ENCODE measurements at regions not wholly inside any gene's neighbourhood (a gene's known extent, or its start where the extent isn't known, plus 50 kb on each side); places are given as distances from the start of the nearest gene placed in this dataset.

- no peak for DNase-seq (ENCODE audit: low spot score)
- H3K4me1 ChIP-seq (ENCODE audit: insufficient read depth, low read length, poor library complexity, severe bottlenecking) = peaks cover 75% of the 10 kb centered on the region
- no peaks in the 10 kb centered on the region for H3K9me3 ChIP-seq (ENCODE audit: low read depth, low read length, poor library complexity, severe bottlenecking)
- ChIA-PET POLR2A (ENCODE audit: low non-redundant PET) (no interaction called here), CTCF (no interaction called here)
- H3K36me3 ChIP-seq (ENCODE audit: insufficient read depth, low read length, poor library complexity, severe bottlenecking) = peaks cover 12% of the 10 kb centered on the region
- BruUV-seq (replicated peaks) = no TSS peak
- peak overlapping the region; percentile 31 for H3K27ac ChIP-seq (ENCODE audit: low read depth, low read length, poor library complexity, severe bottlenecking)
- TF ChIP-seq CTCF (conservative IDR thresholded peaks at IDR 0.05; ENCODE audit: low read depth, low read length) (no peak), EZH2 (IDR thresholded peaks at IDR 0.05; ENCODE audit: borderline replicate concordance, low read depth, low read length, poor library complexity, severe bottlenecking) (no peak)
- H3K27me3 ChIP-seq (replicated peaks; ENCODE audit: insufficient read depth, low read depth, low read length, poor library complexity) = no peaks in the 10 kb centered on the region
- intact Hi-C loops (cut with micrococcal nuclease; ENCODE audit: unreplicated experiment) = no loop called here
- H3K4me3 ChIP-seq (ENCODE audit: low read depth, low read length, poor library complexity, severe bottlenecking) = no peak overlapping the region
Measured at GRCh38 chr2:176664478-176664877, 395.2 kb downstream of the MTX2 start.

GRCh38 chr2:176665086-176665485 is 395.8 kb downstream of the MTX2 start:
- H3K36me3 ChIP-seq (ENCODE audit: insufficient read depth, low read length, poor library complexity, severe bottlenecking) = peaks cover 12% of the 10 kb centered on the region
- TF ChIP-seq EZH2 (IDR thresholded peaks at IDR 0.05; ENCODE audit: borderline replicate concordance, low read depth, low read length, poor library complexity, severe bottlenecking) = no peak
- no peak for TF ChIP-seq CTCF (conservative IDR thresholded peaks at IDR 0.05; ENCODE audit: low read depth, low read length)
- ChIA-PET POLR2A (ENCODE audit: low non-redundant PET) (no interaction called here), CTCF (no interaction called here)
- no TSS peak for BruUV-seq (replicated peaks)
- intact Hi-C loops (cut with micrococcal nuclease; ENCODE audit: unreplicated experiment) = no loop called here
- H3K27me3 ChIP-seq (replicated peaks; ENCODE audit: insufficient read depth, low read depth, low read length, poor library complexity) = no peaks in the 10 kb centered on the region
- peak overlapping the region; percentile 31 for H3K27ac ChIP-seq (ENCODE audit: low read depth, low read length, poor library complexity, severe bottlenecking)
- peaks cover 75% of the 10 kb centered on the region for H3K4me1 ChIP-seq (ENCODE audit: insufficient read depth, low read length, poor library complexity, severe bottlenecking)
- no peak for DNase-seq (ENCODE audit: low spot score)
- no peak overlapping the region for H3K4me3 ChIP-seq (ENCODE audit: low read depth, low read length, poor library complexity, severe bottlenecking)
- H3K9me3 ChIP-seq (ENCODE audit: low read depth, low read length, poor library complexity, severe bottlenecking) = no peaks in the 10 kb centered on the region

GRCh38 chr2:176668912-176669311 is 399.7 kb downstream of the MTX2 start:
- POLR2A ChIA-PET (ENCODE audit: low non-redundant PET) = no interaction called here
- Histone ChIP-seq H3K4me3 (ENCODE audit: low read depth, low read length, poor library complexity, severe bottlenecking) (no peak overlapping the region), H3K9me3 (ENCODE audit: low read depth, low read length, poor library complexity, severe bottlenecking) (no peaks in the 10 kb centered on the region), H3K36me3 (ENCODE audit: insufficient read depth, low read length, poor library complexity, severe bottlenecking) (no peaks in the 10 kb centered on the region), H3K27me3 (replicated peaks; ENCODE audit: insufficient read depth, low read depth, low read length, poor library complexity) (no peaks in the 10 kb centered on the region), H3K4me1 (ENCODE audit: insufficient read depth, low read length, poor library complexity, severe bottlenecking) (peaks cover 67% of the 10 kb centered on the region), H3K27ac (ENCODE audit: low read depth, low read length, poor library complexity, severe bottlenecking) (peak overlapping the region; percentile 67)
- no peak for DNase-seq (ENCODE audit: low spot score)
- CTCF ChIA-PET = no interaction called here
- BruUV-seq (replicated peaks) = TSS peak; percentile 91
- intact Hi-C loops (cut with micrococcal nuclease; ENCODE audit: unreplicated experiment) = no loop called here
- TF ChIP-seq CTCF (conservative IDR thresholded peaks at IDR 0.05; ENCODE audit: low read depth, low read length) (no peak), EZH2 (IDR thresholded peaks at IDR 0.05; ENCODE audit: borderline replicate concordance, low read depth, low read length, poor library complexity, severe bottlenecking) (no peak)
